NT2/D1 (cell line): ENCODE measurements at regions not wholly inside any gene's neighbourhood (a gene's known extent, or its start where the extent isn't known, plus 50 kb on each side); places are given as distances from the start of the nearest gene placed in this dataset.

ENCODE experiments used
- SUZ12 ChIP-seq: IDR thresholded peaks from 2 replicates; pipeline ENCODE4 v1.6.1; 2011; ENCODE audit not compliant: insufficient read length, insufficient read depth; ENCODE audit errors: extremely low read depth
- ZNF274 ChIP-seq: IDR thresholded peaks from 2 replicates; pipeline ENCODE4 v1.6.1; 2011; ENCODE audit warnings: mild to moderate bottlenecking, low read depth, low read length

GRCh38 chr13:109881961-109882558 lies 95.7 kb upstream of the IRS2 start:
- no peak for TF ChIP-seq ZNF274
- no peak for TF ChIP-seq SUZ12
